SK-N-SH (cell line): ENCODE measurements at regions not wholly inside any gene's neighbourhood (a gene's known extent, or its start where the extent isn't known, plus 50 kb on each side); places are given as distances from the start of the nearest gene placed in this dataset.

ENCODE experiments used
- CTCF ChIA-PET: fragments of 300-600, 350-600 bp; formaldehyde crosslinking; extraction: SDS; loops from one replicate; lab custom pipeline; 2021; lab: Yijun Ruan, JAX
- POLR2A ChIA-PET: fragments of 350-600 bp; sonication (Branson Sonifier 250); formaldehyde crosslinking; extraction: SDS; loops from one replicate; lab custom pipeline; 2020; ENCODE audit warnings: antibody characterized with exemption, inconsistent platforms; lab: Yijun Ruan, JAX
- DNase-seq: peaks from one replicate; pipeline ENCODE4 v3.0.0; 2012
- H2AFZ ChIP-seq: fragments of 200-600 bp; sonication (generic); 2 replicates; pipeline ENCODE4 v1.8.1; 2016; ENCODE audit warnings: antibody characterized with exemption, mild to moderate bottlenecking, low read depth
- H3F3A ChIP-seq: fragments of 200-600 bp; sonication (generic); replicated peaks from 2 replicates; pipeline ENCODE3; 2016; ENCODE audit warnings: antibody characterized with exemption, mild to moderate bottlenecking; ENCODE audit not compliant: insufficient read depth
- H3K27ac ChIP-seq, 2 experiments: fragments of 200-500 bp in 1 of 2; fragments of 200-600 bp in 1 of 2; sonication (Bioruptor generic) in 1 of 2; sonication (generic), shearing (Covaris generic) in 1 of 2; 2 replicates each; pipeline versions ENCODE4 v1.5.1 to v1.6.1; 2014 to 2016; ENCODE audit warnings: low read depth in 2 of 2, inconsistent platforms in 1 of 2, low read length in 1 of 2, mild to moderate bottlenecking in 1 of 2, mixed read lengths in 1 of 2
- H3K27me3 ChIP-seq: fragments of 200-600 bp; sonication (generic), shearing (Covaris generic); 2 replicates; pipeline ENCODE4 v1.6.1; 2016; ENCODE audit warnings: mixed run types; ENCODE audit not compliant: insufficient read depth
- H3K36me3 ChIP-seq, 2 experiments: fragments of 200-500 bp in 1 of 2; fragments of 200-600 bp in 1 of 2; sonication (Bioruptor generic) in 1 of 2; sonication (generic) in 1 of 2; replicated peaks in 1 of 2; 2 replicates each; pipeline versions ENCODE3 to v1.5.1; 2014 to 2016; ENCODE audit warnings: low read length in 1 of 2, mild to moderate bottlenecking in 1 of 2; ENCODE audit not compliant: insufficient read depth in 2 of 2, control insufficient read depth in 1 of 2
- H3K4me1 ChIP-seq, 2 experiments: fragments of 200-500 bp in 1 of 2; fragments of 200-600 bp in 1 of 2; sonication (Bioruptor generic) in 1 of 2; sonication (generic), shearing (Covaris generic) in 1 of 2; 2 replicates each; pipeline versions ENCODE4 v1.5.1 to v1.6.1; 2014 to 2016; ENCODE audit warnings: low read depth in 1 of 2, low read length in 1 of 2, mixed run types in 1 of 2; ENCODE audit not compliant: insufficient read depth in 2 of 2, control insufficient read depth in 1 of 2
- H3K4me2 ChIP-seq: fragments of 200-600 bp; sonication (generic), shearing (Covaris generic); 2 replicates; pipeline ENCODE4 v1.6.1; 2017; ENCODE audit warnings: mixed run types
- H3K4me3 ChIP-seq, 2 experiments: fragments of 200-500 bp in 1 of 2; fragments of 200-600 bp in 1 of 2; sonication (Bioruptor generic) in 1 of 2; sonication (generic), shearing (Covaris generic) in 1 of 2; 2 replicates each; pipeline versions ENCODE4 v1.5.1 to v1.8.1; 2014 to 2016; ENCODE audit warnings: low read depth in 2 of 2, inconsistent platforms in 1 of 2, low read length in 1 of 2, mild to moderate bottlenecking in 1 of 2, mixed read lengths in 1 of 2, moderate library complexity in 1 of 2
- H3K79me2 ChIP-seq: fragments of 200-600 bp; sonication (generic); 2 replicates; pipeline ENCODE4 v1.8.1; 2017; ENCODE audit warnings: mild to moderate bottlenecking; ENCODE audit not compliant: insufficient read depth
- H3K9ac ChIP-seq: fragments of 200-600 bp; sonication (generic); 2 replicates; pipeline ENCODE4 v1.6.1; 2017; ENCODE audit warnings: mixed run types
- H3K9me2 ChIP-seq: fragments of 200-600 bp; sonication (generic); 2 replicates; pipeline ENCODE4 v1.6.1; 2017; ENCODE audit warnings: mixed run types
- H3K9me3 ChIP-seq: fragments of 200-600 bp; sonication (generic); 2 replicates; pipeline ENCODE4 v1.6.1; 2017; ENCODE audit warnings: mixed run types, mild to moderate bottlenecking, moderate library complexity
- H4K20me1 ChIP-seq: fragments of 200-600 bp; sonication (generic); 2 replicates; pipeline ENCODE4 v1.6.1; 2017; ENCODE audit warnings: mild to moderate bottlenecking, mixed run types; ENCODE audit not compliant: insufficient read depth
- CHD2 ChIP-seq: fragments of 150-350 bp; IDR thresholded peaks from 2 replicates; pipeline ENCODE4 v1.6.1; 2018; ENCODE audit warnings: low read length; ENCODE audit not compliant: partially characterized antibody
- CTCF ChIP-seq: fragments of 200-600 bp; sonication (generic); IDR thresholded peaks from 2 replicates; pipeline ENCODE4 v1.6.1; 2017; ENCODE audit warnings: antibody characterized with exemption, mild to moderate bottlenecking, moderate library complexity
- EP300 ChIP-seq, 2 experiments: IDR thresholded peaks; 2 replicates each; pipeline versions ENCODE4 v1.4.0 to v1.6.1; 2012; ENCODE audit warnings: borderline replicate concordance in 1 of 2, low read depth in 1 of 2, low read length in 1 of 2
- FOSL2 ChIP-seq: IDR thresholded peaks from 2 replicates; pipeline ENCODE4 v1.4.0; 2012; ENCODE audit warnings: low read depth, mild to moderate bottlenecking, moderate library complexity, borderline replicate concordance
- GABPA ChIP-seq: IDR thresholded peaks from 2 replicates; pipeline ENCODE4 v1.4.0; 2012; ENCODE audit warnings: low read depth, mild to moderate bottlenecking
- GATA2 ChIP-seq: sonication (generic); formaldehyde crosslinking; IDR thresholded peaks from 2 replicates; pipeline ENCODE4 v1.5.0; 2020; ENCODE audit warnings: mild to moderate bottlenecking, missing genetic modification reagents
- IRF3 ChIP-seq: fragments of 150-350 bp; IDR thresholded peaks from 2 replicates; pipeline ENCODE4 v1.6.1; 2016; ENCODE audit warnings: mild to moderate bottlenecking, low read depth, low read length
- MEF2A ChIP-seq: IDR thresholded peaks from 2 replicates; pipeline ENCODE4 v1.4.0; 2012; ENCODE audit warnings: low read depth, borderline replicate concordance
- MXI1 ChIP-seq: IDR thresholded peaks from 2 replicates; pipeline ENCODE4 v1.6.1; 2012; ENCODE audit warnings: mild to moderate bottlenecking, low read depth, low read length, improper control_type of control experiment
- PBX3 ChIP-seq: IDR thresholded peaks from 2 replicates; pipeline ENCODE4; 2012
- RAD21 ChIP-seq: IDR thresholded peaks from 2 replicates; pipeline ENCODE4 v1.6.1; 2012; ENCODE audit warnings: mild to moderate bottlenecking, low read length
- REST ChIP-seq: IDR thresholded peaks from 2 replicates; pipeline ENCODE4 v1.6.1; 2012; ENCODE audit warnings: mild to moderate bottlenecking, low read depth, low read length, moderate library complexity
- RFX5 ChIP-seq: IDR thresholded peaks from 2 replicates; pipeline ENCODE4 v1.6.1; 2012; ENCODE audit warnings: mild to moderate bottlenecking, improper control_type of control experiment, low read length
- RXRA ChIP-seq: IDR thresholded peaks from 2 replicates; pipeline ENCODE4 v1.4.0; 2012; ENCODE audit warnings: low read depth, mild to moderate bottlenecking, borderline replicate concordance
- SIN3A ChIP-seq: IDR thresholded peaks from 2 replicates; pipeline ENCODE4 v1.6.1; 2012; ENCODE audit warnings: low read depth, mild to moderate bottlenecking, low read length, moderate library complexity, borderline replicate concordance
- TCF12 ChIP-seq: IDR thresholded peaks from 2 replicates; pipeline ENCODE4 v1.4.0; 2012
- TEAD4 ChIP-seq: IDR thresholded peaks from 2 replicates; pipeline ENCODE4 v1.4.0; 2012; ENCODE audit warnings: mild to moderate bottlenecking, borderline replicate concordance; ENCODE audit not compliant: insufficient read depth
- USF1 ChIP-seq: IDR thresholded peaks from 2 replicates; pipeline ENCODE4 v1.4.0; 2012; ENCODE audit warnings: low read depth, borderline replicate concordance
- YY1 ChIP-seq: IDR thresholded peaks from 2 replicates; pipeline ENCODE4 v1.4.0; 2012; ENCODE audit warnings: low read depth, mild to moderate bottlenecking
- WGBS: methylation state at CpG from one replicate; pipeline ENCODE4 v1.1.6; 2017; ENCODE audit warnings: low lambda C conversion rate; 5-methylcytosine and 5-hydroxymethylcytosine counted together

GRCh38 chr3:94241986-94242385 lies 179.1 kb downstream of the NSUN3 start:
- no peaks in the 10 kb centered on the region for H3K79me2 ChIP-seq
- no peaks in the 10 kb centered on the region for H4K20me1 ChIP-seq
- no peaks in the 10 kb centered on the region for H3K36me3 ChIP-seq
- no peak overlapping the region for H3K4me2 ChIP-seq
- ChIA-PET CTCF (interaction anchor here (1.0 kb wide), 1 partner anchor 10 kb away, joined by 5 read pairs; no protein-coding TSS in a partner anchor), POLR2A (no interaction called here)
- no peak overlapping the region for H2AFZ ChIP-seq
- H3K4me1 ChIP-seq: no peaks in the 10 kb centered on the region
- WGBS: 52% methylated on average over 3 of the region's 3 CpGs
- no peaks in the 10 kb centered on the region for H3K9me2 ChIP-seq
- no peaks in the 10 kb centered on the region for H3K9me3 ChIP-seq
- TF ChIP-seq MEF2A (no peak), GATA2 (no peak), PBX3 (no peak), GABPA (no peak), RXRA (no peak), TCF12 (no peak), EP300 (IDR thresholded peaks at IDR 0.05; ENCODE audit: borderline replicate concordance in 1 of 2, low read depth in 1 of 2, low read length in 1 of 2) (no peak), FOSL2 (no peak), USF1 (no peak), YY1 (no peak), MXI1 (no peak), CTCF (no peak), CHD2 (no peak), RFX5 (no peak), REST (no peak), IRF3 (no peak), SIN3A (no peak), RAD21 (no peak), TEAD4 (no peak)
- H3K9ac ChIP-seq: no peak overlapping the region
- no peak overlapping the region for H3K4me3 ChIP-seq
- no peak for DNase-seq
- H3K27me3 ChIP-seq: no peaks in the 10 kb centered on the region
- no peaks in the 10 kb centered on the region for H3F3A ChIP-seq
- no peak overlapping the region for H3K27ac ChIP-seq
